GM18505 (cell line): ENCODE measurements at regions not wholly inside any gene's neighbourhood (a gene's known extent, or its start where the extent isn't known, plus 50 kb on each side); places are given as distances from the start of the nearest gene placed in this dataset.
A peak's percentile ranks its signal among the peaks of the same experiment; 100 is the strongest.
"Not testable (repeated sequence)": the region's sequence is repeated elsewhere in the genome, so short reads cannot be mapped to it uniquely, and the experiment has no call there.

Experiments
- ATAC-seq: cut with Tn5 transposase; IDR thresholded peaks from one replicate; pipeline ENCODE4 v1.9.1; 2021; ENCODE audit not compliant: unreplicated experiment
- POLR2A ChIP-seq: IDR thresholded peaks from 4 replicates; pipeline ENCODE4 v1.6.1; 2011; ENCODE audit warnings: borderline replicate concordance; ENCODE audit not compliant: insufficient read depth, insufficient read length; ENCODE audit errors: extremely low read depth

- ATAC-seq: no peak
- no peak for TF ChIP-seq POLR2A
Measured at GRCh38 chr12:128040971-128041370, 226.0 kb upstream of the TMEM132C start.

- not testable (repeated sequence) for ATAC-seq
Measured at GRCh38 chr12:128042283-128042682, 224.7 kb upstream of the TMEM132C start.

GRCh38 chr12:128042825-128043224, 224.1 kb upstream of the TMEM132C start:
- TF ChIP-seq POLR2A: no peak
- no peak for ATAC-seq

GRCh38 chr12:128043317-128043716, 223.7 kb upstream of the TMEM132C start:
- no peak for TF ChIP-seq POLR2A
- no peak for ATAC-seq

GRCh38 chr12:128047266-128048060, 219.5 kb upstream of the TMEM132C start:
- TF ChIP-seq POLR2A: no peak
- no peak for ATAC-seq

GRCh38 chr12:128052331-128052730, 214.6 kb upstream of the TMEM132C start:
- TF ChIP-seq POLR2A: no peak
- no peak for ATAC-seq

- no peak for ATAC-seq
- TF ChIP-seq POLR2A: no peak
Measured at GRCh38 chr12:128052777-128053176, 214.2 kb upstream of the TMEM132C start.

GRCh38 chr12:128055567-128055966, 211.4 kb upstream of the TMEM132C start:
- no peak for TF ChIP-seq POLR2A
- ATAC-seq: no peak

- no peak for ATAC-seq
- TF ChIP-seq POLR2A: no peak
Measured at GRCh38 chr12:128056136-128056801, 210.7 kb upstream of the TMEM132C start.

- TF ChIP-seq POLR2A: no peak
Measured at GRCh38 chr12:128057586-128057985, 209.4 kb upstream of the TMEM132C start.

GRCh38 chr12:128059621-128060370, 207.2 kb upstream of the TMEM132C start:
- no peak for TF ChIP-seq POLR2A
- no peak for ATAC-seq

More at GRCh38 chr12:128057586-128057985, 209.4 kb upstream of the TMEM132C start:
- no peak for ATAC-seq

GRCh38 chr12:128068211-128068610, 198.8 kb upstream of the TMEM132C start:
- ATAC-seq: no peak
- TF ChIP-seq POLR2A: no peak

GRCh38 chr12:128069359-128069997, 197.5 kb upstream of the TMEM132C start:
- TF ChIP-seq POLR2A: no peak
- ATAC-seq: peak; percentile 74
